Mammary epithelial cell (primary cell): ENCODE measurements at regions not wholly inside any gene's neighbourhood (a gene's known extent, or its start where the extent isn't known, plus 50 kb on each side); places are given as distances from the start of the nearest gene placed in this dataset.

Experiments
- CTCF ChIP-seq, 2 donors: IDR thresholded peaks in 1 of 2; conservative IDR thresholded peaks in 1 of 2; 2 replicates each; pipeline ENCODE4 v1.5.1; 2011 to 2012; ENCODE audit warnings: inconsistent platforms in 2 of 2, low read length in 2 of 2, mild to moderate bottlenecking in 2 of 2, control low read depth in 1 of 2, low read depth in 1 of 2; ENCODE audit not compliant: insufficient read depth in 1 of 2; ENCODE audit errors: extremely low read depth in 1 of 2
- EZH2 ChIP-seq: IDR thresholded peaks from 2 replicates; pipeline ENCODE4 v1.6.1; 2012; ENCODE audit warnings: low read length, inconsistent platforms, borderline replicate concordance

DNA sequence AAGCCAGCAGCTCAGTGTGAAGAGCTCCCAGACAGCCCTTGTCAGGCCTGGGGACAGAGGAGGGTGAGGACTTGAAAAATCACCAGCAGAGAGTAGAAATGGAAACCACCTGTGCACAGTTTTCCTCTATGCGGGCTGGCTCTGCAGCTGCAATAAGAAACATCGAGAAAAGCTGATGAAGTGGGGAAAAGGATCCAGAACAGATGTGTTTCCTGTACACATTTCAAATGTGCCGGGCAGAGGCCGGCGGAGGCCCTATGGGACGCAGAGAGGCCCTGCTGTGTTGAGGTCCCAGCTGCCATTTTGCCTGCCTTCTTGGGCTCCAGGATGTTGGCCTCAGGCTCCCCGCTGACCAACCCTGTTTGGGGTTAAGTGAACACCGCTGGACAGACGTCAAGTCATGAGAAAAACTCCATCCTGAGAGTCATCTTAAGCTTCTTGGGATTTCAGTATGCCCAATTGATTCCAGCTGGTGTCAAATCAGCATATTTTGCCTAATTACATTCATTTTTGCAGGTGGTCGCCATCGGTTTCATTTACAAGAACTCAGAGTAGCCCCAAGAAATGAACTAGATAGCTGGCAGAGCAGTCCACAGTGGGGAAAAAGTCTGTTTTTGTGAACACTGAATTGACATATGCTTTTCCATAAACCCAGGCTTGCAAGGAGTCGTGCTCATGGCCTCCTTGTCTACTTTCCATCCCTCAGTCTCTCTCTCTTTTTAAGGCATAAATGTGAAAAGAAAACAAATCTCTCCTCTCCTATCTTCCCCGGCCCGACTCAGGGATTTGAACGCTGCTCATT is 150.4 kb upstream of the PHACTR3 start:
- TF ChIP-seq EZH2 (no peak), CTCF (conservative IDR thresholded peaks at IDR 0.05 in 1 of 2, IDR thresholded peaks at IDR 0.05 in 1 of 2; ENCODE audit: extremely low read depth in 1 of 2, insufficient read depth in 1 of 2, low read depth in 1 of 2, low read length in 2 of 2) (no peak)
